ENCODE measurements at regions not wholly inside any gene's neighbourhood (a gene's known extent, or its start where the extent isn't known, plus 50 kb on each side); places are given as distances from the start of the nearest gene placed in this dataset.

GRCh38 chr11:62069986-62070919, 53.6 kb upstream of the INCENP start:
- CTCF ChIA-PET, result interaction anchor here (3.2 kb wide), 1 partner anchor 11 kb away, joined by 15 read pairs; no protein-coding TSS in a partner anchor
- Histone ChIP-seq H3K27me3 (replicated peaks in 1 of 4; ENCODE audit: control extremely low read depth in 1 of 4, control insufficient read depth in 3 of 4, insufficient read depth in 4 of 4, low read length in 3 of 4) (no peaks in the 10 kb centered on the region), H2AFZ (ENCODE audit: insufficient read depth, low read depth, low read length, poor library complexity, severe bottlenecking) (no peak overlapping the region), H3K9ac (ENCODE audit: low read length) (no peak overlapping the region), H4K20me1 (ENCODE audit: control insufficient read depth, insufficient read depth, low read length, poor library complexity, severe bottlenecking) (no peaks in the 10 kb centered on the region), H3K27ac (ENCODE audit: low read length in 2 of 2) (no peak overlapping the region), H3K36me3 (replicated peaks in 1 of 2; ENCODE audit: control extremely low read depth in 1 of 2, control insufficient read depth in 1 of 2, extremely low read depth in 1 of 2, insufficient read depth in 2 of 2, low read length in 1 of 2) (no peaks in the 10 kb centered on the region), H3K4me3 (ENCODE audit: control extremely low read depth in 1 of 5, extremely low read depth in 1 of 5, insufficient read depth in 1 of 5, low read depth in 2 of 5, low read length in 4 of 5) (no peak overlapping the region), H3K4me2 (replicated peaks; ENCODE audit: low read depth, low read length, poor library complexity, severe bottlenecking) (no peak overlapping the region), H3K9me3 (ENCODE audit: control extremely low read depth in 1 of 3, control insufficient read depth in 2 of 3, insufficient read depth in 1 of 3, low read length in 2 of 3) (no peaks in the 10 kb centered on the region), H3K79me2 (ENCODE audit: control insufficient read depth, insufficient read depth, low read length) (no peaks in the 10 kb centered on the region), H3K4me1 (ENCODE audit: control insufficient read depth in 2 of 2, insufficient read depth in 2 of 2, low read length in 2 of 2) (no peaks in the 10 kb centered on the region)
- DNase-seq, result no peak
- H3K9me3 Mint-ChIP-seq (ENCODE audit: insufficient read depth), result no peaks in the 10 kb centered on the region
- H3K4me1 Mint-ChIP-seq, result no peaks in the 10 kb centered on the region
- no peak for ATAC-seq (ENCODE audit: low read depth)
- H3K4me3 Mint-ChIP-seq, result no peak overlapping the region
- H3K27me3 Mint-ChIP-seq, result peaks cover 23% of the 10 kb centered on the region
- 98% methylated on average over 5 of the region's 15 CpGs for WGBS (ENCODE audit: insufficient coverage)
- POLR2A ChIA-PET, result no interaction called here
- no peak overlapping the region for H3K27ac Mint-ChIP-seq
- TF ChIP-seq EZH2 (IDR thresholded peaks at IDR 0.05; ENCODE audit: borderline replicate concordance, insufficient read depth, low read depth, low read length, poor library complexity, severe bottlenecking), result no peak
- TF ChIP-seq CTCF (IDR thresholded peaks at IDR 0.05), result no peak
- intact Hi-C loops (cut with micrococcal nuclease), result no loop called here

GRCh38 chr11:62069374-62069773, 54.4 kb upstream of the INCENP start:
- WGBS (ENCODE audit: insufficient coverage), result 82% methylated on average over 8 of the region's 8 CpGs
- no peaks in the 10 kb centered on the region for H3K9me3 ChIP-seq (ENCODE audit: control extremely low read depth in 1 of 3, control insufficient read depth in 2 of 3, insufficient read depth in 1 of 3, low read length in 2 of 3)
- H3K9ac ChIP-seq (ENCODE audit: low read length), result no peak overlapping the region
- Mint-ChIP-seq H3K4me1 (no peaks in the 10 kb centered on the region), H3K4me3 (no peak overlapping the region), H3K27me3 (peaks cover 23% of the 10 kb centered on the region), H3K9me3 (ENCODE audit: insufficient read depth) (no peaks in the 10 kb centered on the region), H3K27ac (no peak overlapping the region)
- no peak overlapping the region for H3K27ac ChIP-seq (ENCODE audit: low read length in 2 of 2)
- no peak overlapping the region for H3K4me3 ChIP-seq (ENCODE audit: control extremely low read depth in 1 of 5, extremely low read depth in 1 of 5, insufficient read depth in 1 of 5, low read depth in 2 of 5, low read length in 4 of 5)
- intact Hi-C loops (cut with micrococcal nuclease), result no loop called here
- H3K79me2 ChIP-seq (ENCODE audit: control insufficient read depth, insufficient read depth, low read length), result no peaks in the 10 kb centered on the region
- no peaks in the 10 kb centered on the region for H3K4me1 ChIP-seq (ENCODE audit: control insufficient read depth in 2 of 2, insufficient read depth in 2 of 2, low read length in 2 of 2)
- ATAC-seq (ENCODE audit: low read depth), result no peak
- CTCF ChIA-PET, result interaction anchor here (3.2 kb wide), 1 partner anchor 12 kb away, joined by 15 read pairs; no protein-coding TSS in a partner anchor
- DNase-seq, result no peak
- H3K36me3 ChIP-seq (replicated peaks in 1 of 2; ENCODE audit: control extremely low read depth in 1 of 2, control insufficient read depth in 1 of 2, extremely low read depth in 1 of 2, insufficient read depth in 2 of 2, low read length in 1 of 2), result no peaks in the 10 kb centered on the region
- no peak overlapping the region for H3K4me2 ChIP-seq (replicated peaks; ENCODE audit: low read depth, low read length, poor library complexity, severe bottlenecking)
- no peak overlapping the region for H2AFZ ChIP-seq (ENCODE audit: insufficient read depth, low read depth, low read length, poor library complexity, severe bottlenecking)
- TF ChIP-seq EZH2 (IDR thresholded peaks at IDR 0.05; ENCODE audit: borderline replicate concordance, insufficient read depth, low read depth, low read length, poor library complexity, severe bottlenecking), result no peak
- TF ChIP-seq CTCF (IDR thresholded peaks at IDR 0.05), result no peak
- POLR2A ChIA-PET, result no interaction called here
- H3K27me3 ChIP-seq (replicated peaks in 1 of 4; ENCODE audit: control extremely low read depth in 1 of 4, control insufficient read depth in 3 of 4, insufficient read depth in 4 of 4, low read length in 3 of 4), result no peaks in the 10 kb centered on the region
- H4K20me1 ChIP-seq (ENCODE audit: control insufficient read depth, insufficient read depth, low read length, poor library complexity, severe bottlenecking), result no peaks in the 10 kb centered on the region

Measured in B cell (primary cell).